ENCODE measurements at regions not wholly inside any gene's neighbourhood (a gene's known extent, or its start where the extent isn't known, plus 50 kb on each side); places are given as distances from the start of the nearest gene placed in this dataset.

DNA sequence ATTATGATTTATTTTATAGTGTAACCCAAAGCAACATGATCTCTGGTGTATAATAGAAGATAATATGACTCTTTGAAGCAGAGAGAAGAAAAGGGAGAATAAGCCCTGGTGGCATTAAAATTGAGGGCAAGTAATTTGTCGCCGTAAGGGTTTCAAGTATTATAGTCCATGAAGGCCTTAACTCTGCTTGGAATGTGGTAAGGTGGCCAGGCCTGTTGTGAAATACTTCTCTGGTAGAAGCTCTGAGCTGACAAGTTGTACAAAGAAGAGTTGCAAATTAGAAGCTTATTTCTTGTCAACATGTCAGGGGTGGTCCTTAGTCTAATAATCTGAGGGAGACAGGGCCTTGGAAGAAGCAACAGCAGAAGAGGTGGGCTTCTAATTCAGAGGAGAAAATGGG is 151.7 kb upstream of the HHIP start:
- Histone ChIP-seq H3K27me3 (no peaks in the 10 kb centered on the region), H3K4me1 (no peaks in the 10 kb centered on the region), H3K4me3 (no peak overlapping the region), H3K9me3 (no peaks in the 10 kb centered on the region), H3K9ac (ENCODE audit: low read depth in 2 of 2, low read length in 2 of 2) (no peak overlapping the region), H3K27ac (no peak overlapping the region), H3K36me3 (no peaks in the 10 kb centered on the region)
- no peak for DNase-seq
- intact Hi-C loops (cut with DNase I): no loop called here
- TF ChIP-seq, protein P1, sequence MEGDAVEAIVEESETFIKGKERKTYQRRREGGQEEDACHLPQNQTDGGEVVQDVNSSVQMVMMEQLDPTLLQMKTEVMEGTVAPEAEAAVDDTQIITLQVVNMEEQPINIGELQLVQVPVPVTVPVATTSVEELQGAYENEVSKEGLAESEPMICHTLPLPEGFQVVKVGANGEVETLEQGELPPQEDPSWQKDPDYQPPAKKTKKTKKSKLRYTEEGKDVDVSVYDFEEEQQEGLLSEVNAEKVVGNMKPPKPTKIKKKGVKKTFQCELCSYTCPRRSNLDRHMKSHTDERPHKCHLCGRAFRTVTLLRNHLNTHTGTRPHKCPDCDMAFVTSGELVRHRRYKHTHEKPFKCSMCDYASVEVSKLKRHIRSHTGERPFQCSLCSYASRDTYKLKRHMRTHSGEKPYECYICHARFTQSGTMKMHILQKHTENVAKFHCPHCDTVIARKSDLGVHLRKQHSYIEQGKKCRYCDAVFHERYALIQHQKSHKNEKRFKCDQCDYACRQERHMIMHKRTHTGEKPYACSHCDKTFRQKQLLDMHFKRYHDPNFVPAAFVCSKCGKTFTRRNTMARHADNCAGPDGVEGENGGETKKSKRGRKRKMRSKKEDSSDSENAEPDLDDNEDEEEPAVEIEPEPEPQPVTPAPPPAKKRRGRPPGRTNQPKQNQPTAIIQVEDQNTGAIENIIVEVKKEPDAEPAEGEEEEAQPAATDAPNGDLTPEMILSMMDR (IDR thresholded peaks at IDR 0.05): no peak

DNA sequence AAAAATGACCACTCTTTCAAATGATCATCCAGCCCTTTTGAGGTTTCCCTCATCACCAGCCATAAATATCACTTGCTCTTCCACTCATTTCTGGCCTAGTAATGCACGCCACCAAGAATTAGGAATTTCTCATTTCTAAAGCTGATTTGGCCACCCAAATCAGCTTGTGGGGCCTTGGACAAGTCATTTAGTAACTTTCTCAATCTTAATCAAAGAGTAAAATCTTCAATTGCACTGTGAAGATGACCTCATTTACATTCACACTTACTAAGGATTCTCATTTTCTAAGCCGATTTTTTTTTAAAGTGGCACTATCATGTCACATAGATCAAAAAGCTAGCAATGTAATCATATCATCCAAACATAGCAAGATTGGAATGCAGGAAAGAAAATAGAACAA is 150.0 kb upstream of the HHIP start:
- no peaks in the 10 kb centered on the region for H3K27me3 ChIP-seq
- no peak overlapping the region for H3K9ac ChIP-seq (ENCODE audit: low read depth in 2 of 2, low read length in 2 of 2)
- H3K4me1 ChIP-seq: no peaks in the 10 kb centered on the region
- H3K36me3 ChIP-seq: no peaks in the 10 kb centered on the region
- DNase-seq: no peak
- intact Hi-C loops (cut with DNase I): no loop called here
- H3K4me3 ChIP-seq: no peak overlapping the region
- H3K9me3 ChIP-seq: no peaks in the 10 kb centered on the region
- TF ChIP-seq, protein P1 (IDR thresholded peaks at IDR 0.05): no peak
- H3K27ac ChIP-seq: no peak overlapping the region

DNA sequence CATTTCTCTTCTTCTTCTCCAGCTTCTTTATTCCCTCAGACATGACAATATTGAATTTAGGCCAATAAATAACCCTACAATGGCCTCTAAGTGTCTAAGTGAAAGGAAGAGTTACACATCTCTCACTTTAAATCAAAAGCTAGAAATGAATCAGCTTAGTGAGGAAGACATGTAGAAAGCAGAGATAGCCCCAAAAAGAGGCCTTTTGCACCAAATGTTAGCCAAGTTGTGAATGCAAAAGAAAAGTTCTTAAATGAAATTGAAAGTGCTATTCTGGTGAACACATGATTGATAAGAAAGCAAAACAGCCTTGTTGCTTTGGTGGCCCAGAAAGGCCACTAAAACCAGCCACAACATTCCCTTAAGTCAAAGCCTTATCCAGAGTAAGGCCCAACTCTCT is 146.2 kb upstream of the HHIP start:
- Histone ChIP-seq H3K9ac (ENCODE audit: low read depth in 2 of 2, low read length in 2 of 2) (no peak overlapping the region), H3K4me3 (no peak overlapping the region), H3K9me3 (no peaks in the 10 kb centered on the region), H3K4me1 (no peaks in the 10 kb centered on the region), H3K27ac (no peak overlapping the region), H3K27me3 (no peaks in the 10 kb centered on the region), H3K36me3 (no peaks in the 10 kb centered on the region)
- no peak for DNase-seq
- intact Hi-C loops (cut with DNase I): no loop called here
- TF ChIP-seq, protein P1 (IDR thresholded peaks at IDR 0.05): no peak

DNA sequence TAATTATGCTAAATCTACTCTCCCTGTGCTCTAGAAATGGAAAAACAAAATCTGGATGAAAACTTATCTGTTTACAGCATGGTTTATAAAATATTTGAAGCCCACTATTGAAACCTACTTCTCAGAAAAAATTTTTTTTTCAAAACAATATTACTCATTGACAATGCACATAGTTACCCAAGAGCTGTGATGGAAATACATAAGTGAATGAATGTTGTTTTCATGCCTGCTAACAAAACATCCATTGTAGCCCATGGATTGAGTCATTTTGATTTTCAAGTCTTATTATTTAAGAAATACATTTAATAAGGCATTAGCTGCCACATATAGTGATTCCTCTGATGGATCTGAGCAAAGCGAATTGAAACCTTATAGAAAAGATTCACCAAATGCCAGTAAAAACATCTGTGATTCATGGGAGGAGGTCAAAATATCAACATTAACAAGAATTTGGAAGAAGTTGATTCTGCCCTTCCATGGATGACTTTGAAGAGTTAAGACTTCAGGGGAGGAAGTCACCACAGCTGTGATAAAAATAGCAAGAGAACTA is 144.7 kb upstream of the HHIP start:
- no peaks in the 10 kb centered on the region for H3K9me3 ChIP-seq
- H3K36me3 ChIP-seq: no peaks in the 10 kb centered on the region
- no peak for DNase-seq
- no peak overlapping the region for H3K9ac ChIP-seq (ENCODE audit: low read depth in 2 of 2, low read length in 2 of 2)
- no peaks in the 10 kb centered on the region for H3K4me1 ChIP-seq
- TF ChIP-seq, protein P1 (IDR thresholded peaks at IDR 0.05): no peak
- H3K27ac ChIP-seq: no peak overlapping the region
- no peak overlapping the region for H3K4me3 ChIP-seq
- intact Hi-C loops (cut with DNase I): no loop called here
- no peaks in the 10 kb centered on the region for H3K27me3 ChIP-seq

DNA sequence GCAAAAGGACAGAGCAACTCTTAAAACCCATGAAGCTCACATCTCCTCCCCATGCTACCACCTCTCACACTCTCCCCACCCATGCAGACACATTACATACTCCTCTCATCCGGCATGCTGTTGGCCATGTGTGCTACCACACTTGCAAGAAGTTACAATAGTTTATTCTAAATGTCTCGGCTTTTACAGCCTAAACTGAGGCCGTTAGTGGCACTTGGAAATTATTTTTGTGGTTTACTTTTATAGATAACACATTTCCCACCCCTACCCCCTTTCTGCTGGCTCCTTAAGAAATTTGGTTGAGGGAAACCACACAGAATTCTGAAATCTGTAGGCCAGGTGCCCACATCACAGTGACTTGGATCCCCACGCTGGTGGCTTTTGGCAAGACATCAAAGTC is 141.1 kb upstream of the HHIP start:
- H3K9me3 ChIP-seq: no peaks in the 10 kb centered on the region
- no peaks in the 10 kb centered on the region for H3K4me1 ChIP-seq
- TF ChIP-seq, protein P1 (IDR thresholded peaks at IDR 0.05): no peak
- H3K27me3 ChIP-seq: no peaks in the 10 kb centered on the region
- H3K4me3 ChIP-seq: no peak overlapping the region
- no peak for DNase-seq
- no peak overlapping the region for H3K9ac ChIP-seq (ENCODE audit: low read depth in 2 of 2, low read length in 2 of 2)
- H3K36me3 ChIP-seq: no peaks in the 10 kb centered on the region
- H3K27ac ChIP-seq: no peak overlapping the region
- intact Hi-C loops (cut with DNase I): no loop called here

Data from colonic mucosa (tissue), 4 donors.